Central memory CD8-positive, alpha-beta T cell (primary cell): ENCODE measurements at regions not wholly inside any gene's neighbourhood (a gene's known extent, or its start where the extent isn't known, plus 50 kb on each side); places are given as distances from the start of the nearest gene placed in this dataset.

Experiments used
- ATAC-seq: fragments of 150-1000 bp; cut with Tn5 transposase; replicated peaks from 2 replicates; pipeline ENCODE4 v1.10.0; 2022; ENCODE audit warnings: mild to moderate bottlenecking, moderate FRiP score, moderate number of reproducible peaks; ENCODE audit not compliant: poor library complexity, severe bottlenecking; ENCODE audit errors: extremely low read depth
- DNase-seq, 2 donors: peaks; one replicate each; pipeline ENCODE4 v3.0.0; 2021; ENCODE audit warnings: low spot score in 2 of 2
- H3K27ac Mint-ChIP-seq: one replicate; pipeline ENCODE4 v1.8.0; 2022; ENCODE audit warnings: low read depth, mild to moderate bottlenecking, moderate library complexity, mixed read lengths
- H3K27me3 Mint-ChIP-seq: one replicate; pipeline ENCODE4 v1.8.0; 2022; ENCODE audit warnings: mixed read lengths
- H3K36me3 Mint-ChIP-seq: one replicate; pipeline ENCODE4 v1.8.0; 2022; ENCODE audit warnings: mild to moderate bottlenecking, moderate library complexity, mixed read lengths; ENCODE audit not compliant: insufficient read depth
- H3K4me1 Mint-ChIP-seq: one replicate; pipeline ENCODE4 v1.8.0; 2022; ENCODE audit warnings: mixed read lengths
- H3K4me3 Mint-ChIP-seq: one replicate; pipeline ENCODE4 v1.8.0; 2022; ENCODE audit warnings: mild to moderate bottlenecking, moderate library complexity, mixed read lengths
- H3K9me3 Mint-ChIP-seq: one replicate; pipeline ENCODE4 v1.8.0; 2022; ENCODE audit warnings: mixed read lengths

- H3K27ac Mint-ChIP-seq, result no peak overlapping the region
- ATAC-seq (no peak), DNase-seq (no peak)
- H3K36me3 Mint-ChIP-seq, result no peaks in the 10 kb centered on the region
- H3K4me1 Mint-ChIP-seq, result no peaks in the 10 kb centered on the region
- no peaks in the 10 kb centered on the region for H3K9me3 Mint-ChIP-seq
- H3K27me3 Mint-ChIP-seq, result no peaks in the 10 kb centered on the region
- H3K4me3 Mint-ChIP-seq, result no peak overlapping the region
These were observed 759.4 kb downstream of the ROBO2 start for GRCh38 chr3:77799278-77799677.

- Mint-ChIP-seq H3K36me3 (no peaks in the 10 kb centered on the region), H3K27ac (no peak overlapping the region), H3K27me3 (no peaks in the 10 kb centered on the region), H3K4me3 (no peak overlapping the region), H3K9me3 (peaks cover 6% of the 10 kb centered on the region), H3K4me1 (no peaks in the 10 kb centered on the region)
- no peak for DNase-seq
- no peak for ATAC-seq
These were observed 761.0 kb downstream of the ROBO2 start for GRCh38 chr3:77800893-77801292.

- Mint-ChIP-seq H3K4me1 (no peaks in the 10 kb centered on the region), H3K36me3 (peaks cover 3% of the 10 kb centered on the region), H3K27me3 (no peaks in the 10 kb centered on the region), H3K9me3 (peaks cover 11% of the 10 kb centered on the region), H3K27ac (no peak overlapping the region), H3K4me3 (no peak overlapping the region)
- no peak for DNase-seq
- no peak for ATAC-seq
These were observed 767.4 kb downstream of the ROBO2 start for GRCh38 chr3:77807312-77807711.

DNA sequence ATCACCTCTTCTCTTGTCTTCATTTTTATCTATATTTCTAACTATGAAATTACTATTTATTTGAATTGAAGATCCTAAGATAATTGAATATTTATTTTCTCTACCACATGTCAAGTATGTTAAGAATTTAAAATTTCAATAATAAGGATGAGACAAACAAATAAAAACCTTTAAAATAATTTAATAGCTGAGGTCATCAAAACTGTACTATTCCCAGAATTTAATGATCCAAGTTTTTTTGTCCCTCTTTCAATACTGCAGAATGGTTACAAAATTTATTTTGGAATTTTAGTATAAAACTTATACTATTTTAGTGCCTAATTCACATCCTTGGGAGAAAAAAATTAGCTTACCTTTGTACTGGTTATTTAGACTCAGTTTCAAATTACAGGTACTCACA, 774.9 kb downstream of the ROBO2 start:
- no peak overlapping the region for H3K4me3 Mint-ChIP-seq
- no peak overlapping the region for H3K27ac Mint-ChIP-seq
- peaks cover 5% of the 10 kb centered on the region for H3K9me3 Mint-ChIP-seq
- H3K27me3 Mint-ChIP-seq, result no peaks in the 10 kb centered on the region
- no peaks in the 10 kb centered on the region for H3K36me3 Mint-ChIP-seq
- no peaks in the 10 kb centered on the region for H3K4me1 Mint-ChIP-seq
- DNase-seq (no peak), ATAC-seq (no peak)

DNA sequence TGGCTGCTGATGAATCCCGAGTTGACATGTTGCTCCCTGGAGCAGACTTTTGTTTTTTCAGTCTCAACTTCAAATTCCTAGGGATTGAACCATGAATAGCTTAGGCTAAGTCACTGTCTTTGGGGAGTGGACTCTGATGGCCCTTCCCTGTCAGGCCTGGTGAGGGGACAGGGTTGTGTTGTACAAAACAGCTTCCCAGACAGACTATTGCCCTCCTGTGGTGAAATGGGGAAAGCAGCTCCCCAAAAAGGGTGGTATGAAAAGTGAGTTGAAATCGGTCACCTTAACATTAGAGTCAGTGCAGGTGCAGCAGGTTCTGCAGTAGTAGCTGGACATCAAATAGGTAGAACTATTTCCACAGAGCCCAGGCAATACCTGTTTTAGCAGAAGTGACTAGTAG, 775.6 kb downstream of the ROBO2 start:
- H3K36me3 Mint-ChIP-seq, result no peaks in the 10 kb centered on the region
- H3K27me3 Mint-ChIP-seq, result no peaks in the 10 kb centered on the region
- no peak overlapping the region for H3K27ac Mint-ChIP-seq
- H3K9me3 Mint-ChIP-seq, result peaks cover 8% of the 10 kb centered on the region
- no peak overlapping the region for H3K4me3 Mint-ChIP-seq
- ATAC-seq (no peak), DNase-seq (no peak)
- H3K4me1 Mint-ChIP-seq, result no peaks in the 10 kb centered on the region

- H3K27ac Mint-ChIP-seq, result no peak overlapping the region
- no peaks in the 10 kb centered on the region for H3K4me1 Mint-ChIP-seq
- no peaks in the 10 kb centered on the region for H3K27me3 Mint-ChIP-seq
- peaks cover 15% of the 10 kb centered on the region for H3K9me3 Mint-ChIP-seq
- DNase-seq (no peak), ATAC-seq (no peak)
- no peak overlapping the region for H3K4me3 Mint-ChIP-seq
- no peaks in the 10 kb centered on the region for H3K36me3 Mint-ChIP-seq
These were observed 776.5 kb downstream of the ROBO2 start for GRCh38 chr3:77816366-77816765.

- Mint-ChIP-seq H3K9me3 (peaks cover 19% of the 10 kb centered on the region), H3K4me1 (no peaks in the 10 kb centered on the region), H3K27ac (no peak overlapping the region), H3K4me3 (no peak overlapping the region), H3K27me3 (no peaks in the 10 kb centered on the region), H3K36me3 (no peaks in the 10 kb centered on the region)
- no peak for DNase-seq
- no peak for ATAC-seq
These were observed 785.3 kb downstream of the ROBO2 start for GRCh38 chr3:77825001-77825827.

DNA sequence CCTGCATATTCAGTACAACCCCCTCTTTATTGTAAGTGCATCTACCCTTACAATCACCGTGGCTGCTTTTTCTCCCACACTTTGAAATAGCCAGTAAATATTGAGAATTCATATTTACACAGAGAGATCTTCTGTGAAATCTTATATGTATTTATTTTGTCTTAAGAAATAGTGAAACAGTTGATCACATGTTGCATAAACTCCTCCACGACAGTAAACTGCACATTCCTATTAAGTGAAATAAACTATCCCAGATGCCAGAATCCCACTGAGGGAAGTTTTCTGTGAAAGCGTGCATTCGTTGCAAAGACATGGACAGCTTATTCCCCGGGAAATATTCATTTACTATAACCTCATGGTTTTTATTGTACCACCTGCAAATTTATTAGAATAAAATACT, 796.0 kb downstream of the ROBO2 start:
- H3K4me3 Mint-ChIP-seq, result no peak overlapping the region
- no peak overlapping the region for H3K27ac Mint-ChIP-seq
- no peaks in the 10 kb centered on the region for H3K4me1 Mint-ChIP-seq
- peaks cover 6% of the 10 kb centered on the region for H3K9me3 Mint-ChIP-seq
- H3K27me3 Mint-ChIP-seq, result no peaks in the 10 kb centered on the region
- H3K36me3 Mint-ChIP-seq, result peaks cover under 1% of the 10 kb centered on the region
- ATAC-seq (no peak), DNase-seq (no peak)

DNA sequence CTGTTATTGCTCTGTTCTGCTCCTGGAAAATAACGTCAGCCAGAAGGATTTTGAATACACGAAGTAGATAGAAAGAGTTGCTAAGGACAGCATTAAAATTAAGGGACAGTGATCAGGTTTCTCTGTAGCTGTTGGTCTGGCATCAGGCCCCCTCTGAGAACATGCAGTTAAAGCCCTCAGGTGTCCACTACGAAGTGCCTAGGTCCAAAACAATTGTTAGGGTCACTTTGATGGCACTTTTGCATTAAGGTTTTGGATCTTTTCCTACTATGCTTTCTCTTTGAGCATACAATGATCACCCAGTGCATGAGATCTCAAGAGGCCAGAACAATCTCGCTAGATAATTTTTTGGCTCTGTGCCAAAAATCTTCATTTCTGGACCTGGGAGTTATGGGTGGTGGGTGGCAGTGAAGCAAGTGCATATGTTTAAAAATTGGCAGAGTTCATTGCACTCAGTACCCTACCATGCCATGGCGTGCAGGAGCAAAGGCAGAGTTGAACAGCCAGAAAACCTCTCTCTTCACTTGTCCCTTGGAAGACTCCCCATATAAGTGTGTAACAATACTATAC, 797.6 kb downstream of the ROBO2 start:
- H3K4me1 Mint-ChIP-seq, result no peaks in the 10 kb centered on the region

DNA sequence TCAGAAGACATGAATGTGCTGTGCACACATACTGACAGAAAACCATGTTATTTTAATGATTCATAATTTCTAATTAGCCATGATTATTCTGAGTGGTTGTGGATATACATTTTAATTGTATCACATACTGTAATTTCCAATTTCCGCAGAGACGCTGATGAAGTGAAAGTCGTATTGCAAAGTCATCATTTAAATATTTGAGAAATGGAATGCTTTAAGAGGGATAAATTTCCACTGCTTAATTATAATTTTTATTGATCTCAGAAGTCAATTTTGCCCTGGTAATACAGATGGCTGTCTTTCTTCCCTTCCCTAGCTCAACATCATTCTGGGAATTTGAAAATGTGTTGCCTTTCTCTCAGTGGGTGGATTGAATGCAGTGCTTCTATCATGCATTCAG, 819.3 kb downstream of the ROBO2 start:
- Mint-ChIP-seq H3K27me3 (no peaks in the 10 kb centered on the region), H3K4me1 (no peaks in the 10 kb centered on the region), H3K36me3 (no peaks in the 10 kb centered on the region), H3K27ac (no peak overlapping the region), H3K4me3 (no peak overlapping the region), H3K9me3 (peaks cover 11% of the 10 kb centered on the region)
- no peak for DNase-seq
- no peak for ATAC-seq

More for the DNA sequence above, 797.6 kb downstream of the ROBO2 start:
- H3K27me3 Mint-ChIP-seq, result no peaks in the 10 kb centered on the region
- H3K9me3 Mint-ChIP-seq, result peaks cover 9% of the 10 kb centered on the region
- H3K4me3 Mint-ChIP-seq, result no peak overlapping the region
- DNase-seq (no peak), ATAC-seq (no peak)
- H3K36me3 Mint-ChIP-seq, result peaks cover 1% of the 10 kb centered on the region
- H3K27ac Mint-ChIP-seq, result no peak overlapping the region

DNA sequence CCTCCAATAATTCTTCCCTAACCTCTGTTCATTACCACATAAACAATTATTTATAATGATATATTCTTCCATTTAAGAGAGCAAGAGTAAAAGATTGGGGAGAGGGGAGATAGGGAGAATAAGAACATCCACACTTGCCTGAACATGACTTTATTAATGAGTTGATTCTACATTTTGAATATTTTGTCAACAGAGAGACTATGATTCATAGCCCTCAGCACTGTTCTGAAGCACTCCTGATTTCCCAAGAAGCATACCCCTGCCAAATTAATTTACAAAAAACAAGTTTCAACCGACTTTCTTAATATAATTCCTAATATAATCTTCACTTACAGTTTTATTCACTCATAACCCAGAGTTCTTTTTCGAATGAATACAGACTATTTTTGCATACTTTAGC, 828.8 kb downstream of the ROBO2 start:
- Mint-ChIP-seq H3K9me3 (peaks cover 14% of the 10 kb centered on the region), H3K27me3 (no peaks in the 10 kb centered on the region), H3K4me3 (no peak overlapping the region), H3K36me3 (no peaks in the 10 kb centered on the region), H3K4me1 (no peaks in the 10 kb centered on the region), H3K27ac (no peak overlapping the region)
- DNase-seq (no peak), ATAC-seq (no peak)

- ATAC-seq (no peak), DNase-seq (no peak)
- Mint-ChIP-seq H3K4me3 (no peak overlapping the region), H3K9me3 (peaks cover 17% of the 10 kb centered on the region), H3K4me1 (no peaks in the 10 kb centered on the region), H3K36me3 (no peaks in the 10 kb centered on the region), H3K27me3 (no peaks in the 10 kb centered on the region), H3K27ac (no peak overlapping the region)
These were observed 829.5 kb downstream of the ROBO2 start for GRCh38 chr3:77869423-77869822.

DNA sequence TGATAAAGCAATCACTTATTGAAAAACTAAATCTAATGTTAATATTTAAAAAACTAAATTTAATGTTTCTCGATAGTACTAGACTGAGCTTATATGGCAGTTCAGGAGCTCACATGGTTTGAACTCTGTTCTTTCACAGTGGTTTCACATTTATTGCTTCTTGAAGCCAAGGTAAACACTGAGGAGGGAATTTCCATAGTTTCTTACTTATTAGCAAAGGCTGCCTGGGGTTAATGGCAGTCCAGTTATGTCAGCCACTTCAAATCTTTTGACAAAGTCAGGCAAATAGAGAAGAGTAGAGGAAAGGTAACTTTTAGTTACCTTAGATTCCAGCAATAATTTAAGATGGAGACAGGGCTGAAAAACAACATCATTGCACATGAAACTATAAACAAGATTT, 831.5 kb downstream of the ROBO2 start:
- DNase-seq, result no peak
- ATAC-seq, result no peak
- no peaks in the 10 kb centered on the region for H3K27me3 Mint-ChIP-seq
- no peak overlapping the region for H3K4me3 Mint-ChIP-seq
- H3K27ac Mint-ChIP-seq, result no peak overlapping the region
- H3K36me3 Mint-ChIP-seq, result no peaks in the 10 kb centered on the region
- H3K9me3 Mint-ChIP-seq, result peaks cover 25% of the 10 kb centered on the region
- H3K4me1 Mint-ChIP-seq, result no peaks in the 10 kb centered on the region
